Inferior parietal cortex (tissue), 1 donor: ENCODE measurements at regions not wholly inside any gene's neighbourhood (a gene's known extent, or its start where the extent isn't known, plus 50 kb on each side); places are given as distances from the start of the nearest gene placed in this dataset.
A peak's percentile ranks its signal among the peaks of the same experiment; 100 is the strongest.
"Not testable (repeated sequence)": the region's sequence is repeated elsewhere in the genome, so short reads cannot be mapped to it uniquely, and the experiment has no call there.

Experiments used
- DNase-seq: peaks from one replicate; pipeline ENCODE4 v3.0.0-alpha.2; 2016; ENCODE audit errors: extremely low spot score

GRCh38 chr7:6938284-6938683, 112.2 kb upstream of the CCZ1B start:
- DNase-seq = not testable (repeated sequence)

DNA sequence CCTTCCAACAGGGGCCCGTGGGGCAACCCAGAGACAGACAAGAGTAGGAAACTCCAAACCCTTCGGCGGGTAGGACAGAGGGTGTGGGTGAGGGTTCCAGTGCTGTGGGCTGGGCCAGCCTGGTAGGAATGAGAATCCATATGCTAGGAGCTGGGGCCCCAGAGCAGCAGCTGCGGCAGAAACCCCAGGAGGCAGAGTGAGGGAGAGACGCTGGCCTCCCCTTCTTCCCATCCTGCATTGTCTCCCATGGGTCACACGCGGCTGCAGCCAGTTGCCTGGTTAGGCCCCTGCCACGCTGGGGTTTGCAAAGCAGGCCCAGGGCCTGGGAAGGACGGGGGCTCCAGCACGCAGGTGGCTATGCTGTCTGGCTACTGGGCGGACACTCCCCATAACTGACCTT, 113.1 kb upstream of the CCZ1B start:
- not testable (repeated sequence) for DNase-seq

DNA sequence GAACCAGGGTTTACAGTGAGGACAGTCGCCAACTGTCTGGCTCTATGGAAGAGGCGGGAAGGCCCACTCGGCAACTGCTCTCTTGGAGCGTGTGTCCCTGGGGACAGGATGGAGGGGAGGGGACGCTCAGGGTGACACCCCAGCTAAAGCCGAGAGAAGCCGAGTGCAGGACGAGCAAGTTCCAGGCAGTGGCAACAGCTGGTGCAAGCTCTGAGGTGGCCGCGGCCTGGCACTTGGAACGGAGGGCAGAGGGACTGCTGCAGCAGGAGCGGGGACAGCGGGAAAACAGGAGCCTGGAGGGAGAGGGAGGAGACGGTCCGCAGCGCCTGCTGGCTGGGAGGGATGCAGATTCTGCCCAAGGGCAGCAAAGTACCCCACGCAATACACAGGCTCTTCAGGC, 113.8 kb upstream of the CCZ1B start:
- not testable (repeated sequence) for DNase-seq

DNA sequence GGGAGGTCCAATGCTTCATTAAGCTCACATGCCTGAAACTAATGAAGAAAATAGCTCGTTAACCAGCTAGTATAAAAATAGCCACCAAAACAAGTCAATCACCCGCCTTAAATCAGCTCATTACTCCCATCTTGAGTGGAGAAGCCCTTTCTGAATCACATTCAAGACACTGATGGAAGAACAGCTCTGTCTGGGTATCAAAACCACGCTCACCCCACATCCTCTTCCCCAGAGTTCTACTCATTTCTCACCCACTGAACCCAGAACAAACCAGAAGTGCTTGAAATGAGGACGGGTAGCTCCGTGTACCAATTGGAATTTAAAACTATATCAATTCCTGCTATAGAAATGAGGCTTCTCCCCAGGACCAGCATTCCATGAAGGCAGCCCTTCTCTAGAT, 120.8 kb upstream of the CCZ1B start:
- DNase-seq = not testable (repeated sequence)

DNA sequence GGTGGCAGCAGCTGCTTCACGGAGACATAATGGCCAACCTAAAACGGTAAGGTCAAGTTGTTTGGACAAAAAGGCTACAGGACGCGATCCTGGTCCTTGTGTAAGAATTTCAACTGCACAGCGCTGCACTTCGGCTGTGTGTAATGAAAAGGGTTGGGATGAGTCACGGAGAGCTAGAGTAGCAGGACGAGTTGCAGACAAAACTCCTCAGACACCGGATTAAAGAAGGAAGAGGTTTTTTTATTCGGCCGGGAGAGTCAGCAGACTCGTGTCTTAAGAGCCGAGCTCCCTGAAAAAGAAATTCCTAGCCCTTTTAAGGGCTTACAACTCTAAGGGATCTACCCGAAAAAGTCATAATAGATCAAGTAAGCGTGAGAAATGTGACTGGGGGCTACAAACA, 124.2 kb upstream of the CCZ1B start:
- not testable (repeated sequence) for DNase-seq

DNA sequence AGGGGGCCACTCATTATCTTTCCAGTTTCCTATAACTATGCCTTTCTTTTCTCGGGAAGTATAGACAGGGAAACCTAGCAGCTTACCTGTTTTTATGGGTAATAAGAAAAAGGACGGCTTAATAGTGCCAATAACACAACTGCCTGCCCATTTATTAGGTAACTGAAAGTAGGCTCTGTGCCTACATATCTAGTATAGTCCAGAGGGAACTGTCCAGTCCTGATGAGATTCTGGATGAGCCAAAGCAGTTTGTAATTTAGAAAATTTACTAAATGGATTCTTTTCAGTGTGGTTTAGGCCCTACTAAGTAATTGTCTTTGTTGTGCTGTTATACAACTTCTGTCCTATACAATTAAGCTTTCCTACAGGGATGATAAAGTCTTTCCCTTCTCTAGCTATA, 125.5 kb upstream of the CCZ1B start:
- DNase-seq = not testable (repeated sequence)

GRCh38 chr7:6953138-6953797, 127.2 kb upstream of the CCZ1B start:
- not testable (repeated sequence) for DNase-seq

DNA sequence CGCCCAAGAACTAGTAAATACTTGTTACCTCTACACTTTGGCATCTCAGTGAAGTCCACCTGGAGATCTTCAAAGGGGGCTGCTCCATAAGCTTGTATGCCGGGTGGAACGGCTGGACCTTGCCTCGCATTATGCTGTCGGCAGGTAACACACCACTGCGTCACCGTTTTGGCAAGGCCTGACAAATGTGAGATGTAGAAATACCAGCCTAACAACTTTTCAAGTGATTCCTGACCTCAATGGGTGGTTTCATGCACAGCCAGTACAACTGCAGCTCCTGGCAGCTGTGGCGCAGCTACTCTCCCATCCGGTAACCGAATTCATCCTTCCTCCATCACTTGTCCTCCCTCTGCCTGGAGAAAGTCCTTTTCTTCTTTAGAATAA, 127.7 kb upstream of the CCZ1B start:
- not testable (repeated sequence) for DNase-seq

- not testable (repeated sequence) for DNase-seq
Measured at GRCh38 chr7:6955385-6955784, 129.3 kb upstream of the CCZ1B start.

- DNase-seq = not testable (repeated sequence)
Measured at GRCh38 chr7:6955990-6956566, 130.0 kb upstream of the CCZ1B start.

GRCh38 chr7:6958371-6958770, 132.3 kb upstream of the CCZ1B start:
- DNase-seq = not testable (repeated sequence)

- not testable (repeated sequence) for DNase-seq
Measured at GRCh38 chr7:6959942-6960341, 133.9 kb upstream of the CCZ1B start.

DNA sequence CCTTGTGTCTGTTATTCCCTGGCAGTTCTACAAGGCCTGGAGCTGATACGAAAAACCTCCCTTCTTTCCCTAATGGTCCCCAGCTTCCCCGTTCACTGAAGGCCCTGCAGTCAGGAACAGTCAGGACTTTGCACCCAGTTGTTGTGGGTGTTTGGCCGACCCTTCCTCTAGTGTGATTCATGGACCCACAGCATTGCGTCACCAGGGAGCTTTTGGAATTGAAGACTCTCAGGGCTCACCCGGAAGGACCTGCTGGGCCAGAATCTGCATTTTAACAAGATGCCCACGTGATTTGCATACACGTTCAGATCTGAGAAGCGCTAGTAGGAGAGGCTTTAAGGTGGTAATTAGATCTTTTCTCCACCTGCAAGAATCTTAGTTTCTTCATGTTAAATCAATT, 136.8 kb upstream of the CCZ1B start:
- DNase-seq = not testable (repeated sequence)

- DNase-seq = peak; percentile 6
Measured at GRCh38 chr7:6965051-6965450, 139.0 kb upstream of the CCZ1B start.

DNA sequence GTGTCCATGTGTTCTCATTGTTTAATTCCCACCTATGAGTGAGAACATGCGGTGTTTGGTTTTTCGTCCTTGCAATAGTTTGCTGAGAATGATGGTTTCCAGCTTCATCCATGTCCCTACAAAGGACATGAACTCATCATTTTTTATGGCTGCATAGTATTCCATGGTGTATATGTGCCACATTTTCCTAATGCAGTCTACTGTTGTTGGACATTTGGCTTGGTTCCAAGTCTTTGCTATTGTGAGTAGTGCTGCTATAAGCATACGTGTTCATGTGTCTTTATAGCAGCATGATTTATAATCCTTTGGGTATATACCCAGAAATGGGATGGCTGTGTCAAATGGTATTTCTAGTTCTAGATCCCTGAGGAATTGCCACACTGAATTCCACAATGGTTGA, 144.1 kb upstream of the CCZ1B start:
- DNase-seq = not testable (repeated sequence)

- DNase-seq = not testable (repeated sequence)
Measured at GRCh38 chr7:6974876-6975275, 148.8 kb upstream of the CCZ1B start.

- DNase-seq = not testable (repeated sequence)
Measured at GRCh38 chr7:6975346-6975745, 149.3 kb upstream of the CCZ1B start.

DNA sequence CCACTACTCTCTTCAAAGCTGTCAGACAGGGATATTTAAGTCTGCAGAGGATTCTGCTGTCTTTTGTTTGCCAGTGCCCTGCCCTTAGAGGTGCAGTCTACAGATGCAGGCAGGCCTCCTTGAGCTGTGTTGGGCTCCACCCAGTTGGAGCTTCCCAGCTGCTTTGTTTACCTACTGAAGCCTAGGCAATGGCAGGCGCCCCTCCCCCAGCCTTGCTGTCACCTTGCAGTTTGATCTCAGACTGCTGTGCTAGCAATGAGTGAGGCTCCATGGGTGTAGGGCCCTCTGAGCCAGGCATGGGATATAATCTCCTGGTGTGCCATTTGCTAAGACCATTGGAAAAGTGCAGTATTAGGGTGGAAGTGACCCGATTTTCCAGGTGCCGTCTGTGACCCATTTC, 151.3 kb upstream of the CCZ1B start:
- not testable (repeated sequence) for DNase-seq

DNA sequence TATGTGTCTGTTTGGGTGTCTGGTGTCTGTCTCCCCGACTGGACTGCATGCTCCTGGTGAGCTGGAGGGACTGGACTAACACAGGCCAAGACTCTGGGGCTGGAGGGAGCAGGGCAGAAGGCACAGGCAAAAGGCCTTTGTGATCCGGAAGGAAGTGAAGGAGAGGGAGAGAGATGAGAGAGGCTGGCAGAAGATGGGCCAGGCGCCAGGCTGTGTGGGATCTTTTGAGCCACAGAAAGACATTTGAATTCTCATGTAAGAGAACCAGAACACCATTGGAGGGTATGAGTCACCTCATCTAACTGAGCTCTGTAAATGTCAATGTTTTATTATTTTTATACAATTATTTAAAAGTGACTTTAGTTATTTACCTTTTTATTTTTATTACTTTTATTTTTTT, 152.3 kb upstream of the CCZ1B start:
- not testable (repeated sequence) for DNase-seq

DNA sequence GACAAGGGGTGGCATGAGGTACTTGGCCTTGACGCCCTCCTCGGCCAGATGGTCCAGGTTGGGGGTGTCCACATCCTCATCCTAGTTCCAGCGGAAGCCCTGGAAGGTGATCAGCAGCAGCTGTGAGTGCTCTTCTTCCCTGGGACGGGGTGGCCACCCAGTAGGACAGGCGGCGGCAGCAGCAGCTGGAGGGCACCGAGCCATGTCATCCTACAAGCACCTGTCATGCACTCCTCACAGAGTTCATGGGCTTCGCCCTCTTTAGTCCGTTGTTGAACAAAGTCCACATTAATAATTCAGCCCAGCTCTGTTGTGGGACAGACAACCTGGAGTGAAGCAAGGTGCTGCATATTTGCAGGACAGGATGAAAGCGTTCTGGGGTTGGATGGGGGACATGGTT, 153.4 kb upstream of the CCZ1B start:
- DNase-seq = not testable (repeated sequence)

DNA sequence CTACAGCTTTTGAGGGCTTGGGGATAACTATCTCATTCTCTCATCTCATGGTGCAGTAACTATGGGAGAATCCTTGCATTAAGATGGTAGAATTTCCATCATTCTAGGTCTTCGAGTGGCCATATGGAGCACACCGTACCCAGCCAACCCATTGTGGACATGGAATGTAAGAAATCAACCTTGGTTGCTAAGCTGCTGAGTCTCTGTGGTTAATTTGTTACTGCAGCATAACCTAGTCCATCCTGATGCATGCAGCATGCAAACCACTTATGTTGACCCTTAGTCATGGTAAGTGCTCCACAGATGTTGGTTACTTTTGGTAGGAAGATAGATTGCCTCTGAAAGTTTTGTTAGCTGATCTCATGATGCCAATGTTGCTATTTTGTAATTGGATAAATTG, 156.3 kb upstream of the CCZ1B start:
- not testable (repeated sequence) for DNase-seq

- not testable (repeated sequence) for DNase-seq
Measured at GRCh38 chr7:6986892-6987291, 160.8 kb upstream of the CCZ1B start.

GRCh38 chr7:6988608-6989007, 162.5 kb upstream of the CCZ1B start:
- DNase-seq = not testable (repeated sequence)

DNA sequence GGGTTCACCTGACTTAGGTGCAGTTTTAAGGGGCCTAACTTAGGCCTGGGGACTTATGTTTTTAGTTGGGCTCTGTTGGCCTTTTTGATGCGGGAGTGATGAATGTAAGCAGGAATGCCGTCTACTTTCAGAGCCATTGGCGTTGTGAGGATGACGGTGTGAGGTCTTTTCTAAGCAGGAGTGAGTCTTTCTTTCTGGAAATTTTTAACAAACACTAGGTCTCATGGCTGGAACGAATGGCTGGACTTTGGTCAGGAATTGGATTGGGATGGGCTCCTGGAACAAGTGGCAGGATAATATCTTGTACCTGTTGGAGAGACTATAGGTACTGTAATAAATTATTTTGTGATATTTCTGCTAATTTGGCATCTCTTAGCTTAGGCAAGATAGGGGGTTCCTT, 163.9 kb upstream of the CCZ1B start:
- not testable (repeated sequence) for DNase-seq
